K562 (cell line): ENCODE measurements at regions not wholly inside any gene's neighbourhood (a gene's known extent, or its start where the extent isn't known, plus 50 kb on each side); places are given as distances from the start of the nearest gene placed in this dataset.

Experiments
- ATAC-seq: fragments of 200-7000 bp; cut with Tn5 transposase; 3 replicates; pipeline ENCODE4 v1.9.1; 2020; ENCODE audit warnings: moderate library complexity
- BruUV-seq: library from RNA; stranded (reverse); fragments of 400-500 nt; replicated peaks from 2 replicates; lab custom pipeline; 2021; lab: Mats Ljungman, UMichigan
- CTCF ChIA-PET: fragments of 300-600 bp; formaldehyde crosslinking; extraction: SDS; loops from one replicate; lab custom pipeline; 2021; ENCODE audit warnings: low intra/inter-chr PET ratio; lab: Yijun Ruan, JAX
- POLR2A ChIA-PET: fragments of 300-600, 350-650 bp; sonication (Branson Sonifier 250); formaldehyde crosslinking; extraction: SDS; loops from one replicate; lab custom pipeline; 2021; ENCODE audit warnings: antibody characterized with exemption, inconsistent platforms; lab: Yijun Ruan, JAX
- DNase-seq, 4 experiments: peaks; one replicate each; pipeline versions ENCODE4 v3.0.0 to v3.0.0-alpha.2; 2011 to 2018; ENCODE audit warnings: low spot score in 3 of 4, mixed read lengths in 3 of 4; ENCODE audit errors: extremely low read depth in 1 of 4
- FAIRE-seq: peaks from 2 replicates; lab custom pipeline; 2011; peaks lifted over from hg19 to GRCh38; lab: Jason Lieb, UNC
- H2AFZ ChIP-seq: 2 replicates; pipeline ENCODE4 v1.6.0; 2011; ENCODE audit warnings: low read depth, low read length, control low read depth, inconsistent platforms
- H3K27ac ChIP-seq: fragments of 200-600 bp; 3 replicates; pipeline ENCODE4 v1.8.0; 2011; ENCODE audit warnings: low read depth, mild to moderate bottlenecking, control low read depth, inconsistent platforms, low read length, moderate library complexity, mixed read lengths; ENCODE audit errors: extremely low read depth
- H3K27me3 ChIP-seq, 2 experiments: fragments of 300-600 bp in 1 of 2; 2 replicates in 1 of 2; 3 replicates in 1 of 2; pipeline versions ENCODE4 v1.6.0 to v1.8.0; 2011; ENCODE audit warnings: inconsistent platforms in 2 of 2, low read length in 2 of 2, mild to moderate bottlenecking in 1 of 2, mixed read lengths in 1 of 2, moderate library complexity in 1 of 2; ENCODE audit not compliant: control insufficient read depth in 2 of 2, insufficient read depth in 2 of 2
- H3K36me3 ChIP-seq: fragments of 300-600 bp; 3 replicates; pipeline ENCODE4 v1.8.0; 2011; ENCODE audit warnings: mild to moderate bottlenecking, low read length, inconsistent platforms; ENCODE audit not compliant: control insufficient read depth, insufficient read depth
- H3K4me1 ChIP-seq, 2 experiments: fragments of 200-600 bp in 1 of 2; replicated peaks in 1 of 2; 2 replicates in 1 of 2; 3 replicates in 1 of 2; pipeline versions ENCODE4 v1.5.1 to v1.8.0; 2011; ENCODE audit warnings: inconsistent platforms in 2 of 2, low read length in 2 of 2, mild to moderate bottlenecking in 1 of 2, mixed read lengths in 1 of 2, moderate library complexity in 1 of 2; ENCODE audit not compliant: control insufficient read depth in 2 of 2, insufficient read depth in 2 of 2
- H3K4me2 ChIP-seq: 2 replicates; pipeline ENCODE4 v1.6.1; 2011; ENCODE audit warnings: low read length, control low read depth, inconsistent platforms, mixed read lengths; ENCODE audit not compliant: insufficient read depth
- H3K4me3 ChIP-seq: fragments of 200-600 bp; sonication (generic), shearing (Covaris generic); 2 replicates; pipeline ENCODE4 v1.5.1; 2016; ENCODE audit warnings: control low read depth, inconsistent platforms
- H3K79me2 ChIP-seq: fragments of 200-600 bp; 3 replicates; pipeline ENCODE4 v1.8.0; 2011; ENCODE audit warnings: low read length, inconsistent platforms; ENCODE audit not compliant: control insufficient read depth, insufficient read depth
- H3K9ac ChIP-seq, 2 experiments: 2 replicates each; pipeline versions ENCODE4 v1.6.0 to v1.6.1; 2011; ENCODE audit warnings: low read depth in 2 of 2, low read length in 2 of 2, control low read depth in 1 of 2, inconsistent platforms in 1 of 2, mild to moderate bottlenecking in 1 of 2, mixed read lengths in 1 of 2; ENCODE audit not compliant: insufficient read depth in 1 of 2
- H3K9me1 ChIP-seq: one replicate; pipeline ENCODE4 v1.6.0; 2011; ENCODE audit warnings: inconsistent platforms, mild to moderate bottlenecking, low read length, moderate library complexity; ENCODE audit not compliant: control insufficient read depth, insufficient read depth
- H3K9me3 ChIP-seq: replicated peaks from 2 replicates; pipeline ENCODE4 v1.5.1; 2011; ENCODE audit warnings: low read depth, low read length, inconsistent platforms; ENCODE audit not compliant: control insufficient read depth, insufficient read depth
- H4K20me1 ChIP-seq: replicated peaks from 2 replicates; pipeline ENCODE4 v1.6.1; 2011; ENCODE audit warnings: low read length, inconsistent platforms, mixed read lengths; ENCODE audit not compliant: control insufficient read depth, insufficient read depth
- CCNT2 ChIP-seq: IDR thresholded peaks from 2 replicates; pipeline ENCODE4 v1.6.1; 2011; ENCODE audit warnings: borderline replicate concordance, low read depth, mild to moderate bottlenecking, moderate library complexity, mixed read lengths, low read length; ENCODE audit not compliant: insufficient read length; ENCODE audit errors: extremely low read depth
- CHD4 ChIP-seq: fragments of 200-600 bp; sonication (generic); IDR thresholded peaks from 3 replicates; pipeline ENCODE4 v1.6.1; 2012; ENCODE audit warnings: low read depth, mild to moderate bottlenecking, mixed read lengths, low read length, inconsistent platforms; ENCODE audit not compliant: insufficient read depth, insufficient replicate concordance, poor library complexity, severe bottlenecking
- ERF ChIP-seq: fragments of 450-650 bp; formaldehyde crosslinking; IDR thresholded peaks from 2 replicates; pipeline ENCODE4 v1.4.0; 2020; ENCODE audit warnings: mild to moderate bottlenecking, mixed read lengths
- ETV6 ChIP-seq, 3 experiments: fragments of 150-350 bp in 1 of 3; sonication (generic) in 1 of 3; formaldehyde crosslinking in 1 of 3; IDR thresholded peaks; 2 replicates each; pipeline versions ENCODE4 v1.6.1 to v1.8.0; 2014 to 2022; ENCODE audit warnings: borderline replicate concordance in 2 of 3, low read depth in 2 of 3, antibody characterized with exemption in 1 of 3, low read length in 1 of 3, mild to moderate bottlenecking in 1 of 3, missing genetic modification reagents in 1 of 3
- NR2C1 ChIP-seq, 2 experiments: fragments of 450-650 bp; IDR thresholded peaks; 2 replicates each; pipeline ENCODE4 v1.6.1; 2017; ENCODE audit warnings: mild to moderate bottlenecking in 2 of 2, antibody characterized with exemption in 1 of 2, inconsistent platforms in 1 of 2, missing compliant biosample characterization in 1 of 2, missing genetic modification characterization in 1 of 2
- ZNF830 ChIP-seq: fragments of 250-450 bp; sonication (Bioruptor Pico); IDR thresholded peaks from 2 replicates; pipeline ENCODE4 v1.5.0; 2021; ENCODE audit warnings: mild to moderate bottlenecking
- WGBS: fragments of 100-300 bp; shearing (Covaris generic); methylation state at CpG from one replicate; pipeline ENCODE4 v1.1.6; 2016; ENCODE audit warnings: low coverage, mixed read lengths; ENCODE audit not compliant: insufficient coverage; ENCODE audit errors: missing lambda C conversion rate; 5-methylcytosine and 5-hydroxymethylcytosine counted together
- in situ Hi-C: fragments of 300-500 bp; cut with MboI; formaldehyde crosslinking; loops from 4 replicates; pipeline ENCODE4 v1.15.0; 2018; ENCODE audit warnings: inconsistent platforms, mixed read lengths
- intact Hi-C: fragments of 100-400 bp; cut with micrococcal nuclease; formaldehyde crosslinking; loops from 2 replicates; pipeline ENCODE4 v1.14.2; 2022
- TF ChIP-seq, protein P1 (sequence below): sonication (generic); formaldehyde crosslinking; IDR thresholded peaks from 2 replicates; pipeline ENCODE4 v1.8.1; 2023; ENCODE audit warnings: mild to moderate bottlenecking, missing genetic modification reagents
- TF ChIP-seq, protein P2 (sequence below), 2 experiments: IDR thresholded peaks; 2 replicates each; pipeline ENCODE4 v1.6.1; 2011; ENCODE audit warnings: borderline replicate concordance in 1 of 2, control low read depth in 1 of 2, low read depth in 1 of 2, low read length in 1 of 2, mild to moderate bottlenecking in 1 of 2, mixed read lengths in 1 of 2, moderate library complexity in 1 of 2; ENCODE audit not compliant: insufficient read depth in 1 of 2, insufficient read length in 1 of 2, poor library complexity in 1 of 2, severe bottlenecking in 1 of 2; ENCODE audit errors: extremely low read depth in 1 of 2
- TF ChIP-seq, protein P3 (sequence below): fragments of 250-450 bp; sonication (Bioruptor Pico); IDR thresholded peaks from 2 replicates; pipeline ENCODE4 v1.5.0; 2021; ENCODE audit warnings: mild to moderate bottlenecking, moderate library complexity
- TF ChIP-seq, protein P4 (sequence below): sonication (generic); formaldehyde crosslinking; IDR thresholded peaks from 2 replicates; pipeline ENCODE4 v1.5.0; 2020; ENCODE audit warnings: missing genetic modification reagents

DNA sequence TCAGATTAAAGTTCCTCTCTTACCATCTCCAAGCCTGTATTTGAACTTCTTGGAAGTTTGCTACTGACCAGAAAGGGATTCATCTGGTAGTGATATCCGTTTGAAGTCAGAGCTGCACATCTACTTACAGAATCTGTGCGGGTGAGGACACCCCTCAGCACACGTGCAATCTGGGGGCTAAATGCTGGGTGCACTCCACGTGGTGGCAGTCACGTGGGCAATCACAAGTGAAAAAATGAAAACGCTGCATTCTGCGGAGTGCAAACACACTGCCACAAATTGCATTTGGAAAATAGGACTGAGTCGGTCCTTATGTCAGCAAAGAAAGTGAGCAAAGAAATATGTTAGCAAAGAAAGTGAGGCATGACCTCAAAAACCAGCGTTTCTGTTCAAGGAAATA is 76.1 kb upstream of the GYPC start:
- ChIA-PET POLR2A (no interaction called here), CTCF (no interaction called here)
- Histone ChIP-seq H3K9me3 (no peaks in the 10 kb centered on the region), H2AFZ (no peak overlapping the region), H3K4me3 (no peak overlapping the region), H3K4me1 (no peaks in the 10 kb centered on the region), H3K9ac (no peak overlapping the region), H3K27ac (no peak overlapping the region), H3K27me3 (peaks cover 0 to 11% of the 10 kb centered on the region in 2 experiments; a peak in 2 of 5 replicates), H3K36me3 (no peaks in the 10 kb centered on the region), H3K4me2 (no peak overlapping the region), H3K9me1 (no peaks in the 10 kb centered on the region), H4K20me1 (no peaks in the 10 kb centered on the region), H3K79me2 (no peaks in the 10 kb centered on the region)
- no TSS peak for BruUV-seq
- under 1% methylated on average over 9 of the region's 9 CpGs for WGBS
- in situ Hi-C loops (no loop called here), intact Hi-C loops (no loop called here)
- no peak for FAIRE-seq
- DNase-seq: no peak
- no peak for ATAC-seq
- TF ChIP-seq ETV6 (IDR thresholded peaks at IDR 0.05; ENCODE audit: borderline replicate concordance in 1 of 2, low read depth in 2 of 2, low read length in 1 of 2) (no peak), ETV6 (CRISPR knock-in tag; IDR thresholded peaks at IDR 0.05; ENCODE audit: borderline replicate concordance) (no peak), ZNF830 (no peak), NR2C1 (IDR thresholded peaks at IDR 0.05) (no peak), NR2C1 (tag; IDR thresholded peaks at IDR 0.05) (no peak), CCNT2 (no peak), CHD4 (no peak), ERF (no peak)
- TF ChIP-seq, protein P1, sequence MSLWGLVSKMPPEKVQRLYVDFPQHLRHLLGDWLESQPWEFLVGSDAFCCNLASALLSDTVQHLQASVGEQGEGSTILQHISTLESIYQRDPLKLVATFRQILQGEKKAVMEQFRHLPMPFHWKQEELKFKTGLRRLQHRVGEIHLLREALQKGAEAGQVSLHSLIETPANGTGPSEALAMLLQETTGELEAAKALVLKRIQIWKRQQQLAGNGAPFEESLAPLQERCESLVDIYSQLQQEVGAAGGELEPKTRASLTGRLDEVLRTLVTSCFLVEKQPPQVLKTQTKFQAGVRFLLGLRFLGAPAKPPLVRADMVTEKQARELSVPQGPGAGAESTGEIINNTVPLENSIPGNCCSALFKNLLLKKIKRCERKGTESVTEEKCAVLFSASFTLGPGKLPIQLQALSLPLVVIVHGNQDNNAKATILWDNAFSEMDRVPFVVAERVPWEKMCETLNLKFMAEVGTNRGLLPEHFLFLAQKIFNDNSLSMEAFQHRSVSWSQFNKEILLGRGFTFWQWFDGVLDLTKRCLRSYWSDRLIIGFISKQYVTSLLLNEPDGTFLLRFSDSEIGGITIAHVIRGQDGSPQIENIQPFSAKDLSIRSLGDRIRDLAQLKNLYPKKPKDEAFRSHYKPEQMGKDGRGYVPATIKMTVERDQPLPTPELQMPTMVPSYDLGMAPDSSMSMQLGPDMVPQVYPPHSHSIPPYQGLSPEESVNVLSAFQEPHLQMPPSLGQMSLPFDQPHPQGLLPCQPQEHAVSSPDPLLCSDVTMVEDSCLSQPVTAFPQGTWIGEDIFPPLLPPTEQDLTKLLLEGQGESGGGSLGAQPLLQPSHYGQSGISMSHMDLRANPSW (CRISPR knock-in tag): no peak
- TF ChIP-seq, protein P2, sequence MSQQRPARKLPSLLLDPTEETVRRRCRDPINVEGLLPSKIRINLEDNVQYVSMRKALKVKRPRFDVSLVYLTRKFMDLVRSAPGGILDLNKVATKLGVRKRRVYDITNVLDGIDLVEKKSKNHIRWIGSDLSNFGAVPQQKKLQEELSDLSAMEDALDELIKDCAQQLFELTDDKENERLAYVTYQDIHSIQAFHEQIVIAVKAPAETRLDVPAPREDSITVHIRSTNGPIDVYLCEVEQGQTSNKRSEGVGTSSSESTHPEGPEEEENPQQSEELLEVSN (IDR thresholded peaks at IDR 0.05; ENCODE audit: borderline replicate concordance in 1 of 2, extremely low read depth in 1 of 2, insufficient read depth in 1 of 2, insufficient read length in 1 of 2, low read depth in 1 of 2, low read length in 1 of 2, poor library complexity in 1 of 2, severe bottlenecking in 1 of 2): peak in 1 of 2 experiments; percentile 27
- TF ChIP-seq, protein P3, sequence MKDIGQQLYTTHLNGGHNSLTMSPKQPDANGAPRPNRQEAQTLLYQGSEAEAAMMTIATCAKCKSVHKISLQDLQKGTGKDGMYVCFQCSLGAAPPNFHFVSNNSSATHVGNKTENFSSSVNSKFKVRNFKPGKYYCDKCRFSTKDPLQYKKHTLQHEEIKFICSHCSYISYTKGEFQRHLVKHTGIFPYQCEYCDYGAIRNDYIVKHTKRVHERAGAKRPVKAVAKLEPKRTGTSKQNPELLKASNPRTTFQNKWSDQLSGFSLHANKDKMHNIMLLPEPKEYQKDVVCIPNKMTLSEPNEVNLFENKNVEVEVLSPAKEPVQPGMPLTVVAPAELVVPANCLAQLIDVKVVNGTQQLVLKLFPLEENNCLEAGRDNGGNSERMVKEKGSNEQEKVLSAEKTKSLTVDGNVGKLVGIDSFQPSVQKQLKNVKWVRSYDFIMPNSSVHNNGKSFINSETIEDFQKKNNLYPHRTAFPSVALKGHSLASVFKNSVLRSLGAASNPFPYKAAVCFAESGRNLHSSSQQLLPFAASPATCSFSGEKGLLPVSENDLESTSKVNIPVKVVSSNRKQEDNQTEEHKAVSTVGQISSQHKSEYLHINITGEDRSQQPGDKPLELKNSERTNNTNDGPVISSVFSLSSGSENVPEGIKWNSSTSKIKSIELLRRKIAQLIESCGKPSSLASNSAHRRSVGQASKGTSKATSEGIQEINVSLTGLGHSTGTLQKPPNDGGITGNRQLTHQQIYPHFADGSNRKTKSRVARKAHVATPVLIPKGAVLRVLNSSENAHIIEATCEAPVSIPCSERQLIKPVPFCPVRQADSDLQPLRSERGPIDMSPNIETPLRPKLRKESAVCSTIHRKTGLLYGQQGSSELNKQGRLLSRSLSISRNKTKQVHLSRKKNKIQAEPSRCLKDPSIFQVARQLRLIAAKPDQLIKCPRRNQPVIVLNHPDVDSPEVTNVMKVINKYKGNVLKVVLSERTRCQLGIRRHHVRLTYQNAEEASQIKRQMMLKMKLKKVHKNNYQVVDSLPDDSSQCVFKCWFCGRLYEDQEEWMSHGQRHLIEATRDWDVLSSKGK: no peak
- TF ChIP-seq, protein P4, sequence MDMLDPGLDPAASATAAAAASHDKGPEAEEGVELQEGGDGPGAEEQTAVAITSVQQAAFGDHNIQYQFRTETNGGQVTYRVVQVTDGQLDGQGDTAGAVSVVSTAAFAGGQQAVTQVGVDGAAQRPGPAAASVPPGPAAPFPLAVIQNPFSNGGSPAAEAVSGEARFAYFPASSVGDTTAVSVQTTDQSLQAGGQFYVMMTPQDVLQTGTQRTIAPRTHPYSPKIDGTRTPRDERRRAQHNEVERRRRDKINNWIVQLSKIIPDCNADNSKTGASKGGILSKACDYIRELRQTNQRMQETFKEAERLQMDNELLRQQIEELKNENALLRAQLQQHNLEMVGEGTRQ (CRISPR knock-in tag): peak; percentile 58
